ENCODE measurements at regions not wholly inside any gene's neighbourhood (a gene's known extent, or its start where the extent isn't known, plus 50 kb on each side); places are given as distances from the start of the nearest gene placed in this dataset.
A peak's percentile ranks its signal among the peaks of the same experiment; 100 is the strongest.

DNA sequence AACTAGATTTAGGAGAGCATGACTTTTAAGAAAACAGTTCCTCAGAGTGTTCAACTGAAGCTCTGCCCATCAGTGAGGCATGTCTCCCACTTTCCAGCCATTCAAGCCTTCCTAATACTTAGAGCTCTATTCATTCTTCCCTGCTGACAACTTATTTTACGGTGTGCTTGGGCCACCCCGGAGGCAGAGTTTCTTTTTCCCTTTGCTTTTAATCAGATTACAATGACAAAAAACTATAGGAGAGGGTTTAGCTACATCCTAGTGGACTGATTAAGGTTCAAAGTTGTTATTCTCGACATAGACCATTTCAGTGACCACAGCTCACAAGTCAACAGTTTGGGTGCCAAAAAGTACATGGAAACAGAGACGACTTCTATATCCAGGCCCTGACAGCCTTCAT is 167.8 kb upstream of the TRIB2 start:
- CTCF ChIA-PET: interaction anchor here (0.7 kb wide), 1 partner anchor 539 kb away, joined by 4 read pairs; no protein-coding TSS in a partner anchor

DNA sequence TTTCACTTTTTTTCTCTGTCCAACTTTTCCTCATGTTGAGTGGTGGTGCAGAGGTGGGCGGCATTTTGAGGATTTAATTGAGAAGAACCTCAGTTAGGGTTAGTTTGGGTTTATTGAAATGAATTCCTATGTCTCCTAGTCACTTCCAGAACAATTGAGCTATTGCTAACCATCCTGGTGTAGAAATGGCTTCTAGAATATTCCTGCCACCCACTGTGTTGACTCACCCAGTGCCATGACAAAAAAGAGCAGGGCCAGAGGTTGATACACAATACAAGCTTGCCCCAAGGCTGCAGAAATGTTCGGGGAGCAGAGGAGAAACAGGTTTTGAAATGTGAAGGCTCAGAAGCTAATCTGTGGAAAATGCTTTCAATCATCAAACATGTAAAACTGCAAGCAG is 167.1 kb upstream of the TRIB2 start:
- CTCF ChIA-PET: interaction anchor here (0.7 kb wide), 1 partner anchor 540 kb away, joined by 4 read pairs; no protein-coding TSS in a partner anchor
- H3K36me3 ChIP-seq (ENCODE audit: control insufficient read depth, insufficient read depth, low read length): no peaks in the 10 kb centered on the region
- H3K9me3 ChIP-seq (ENCODE audit: control insufficient read depth, insufficient read depth, low read depth, low read length): no peaks in the 10 kb centered on the region
- BruUV-seq (replicated peaks): no TSS peak
- no peaks in the 10 kb centered on the region; the same call in 1 of the 2 replicates for H3K4me1 ChIP-seq (ENCODE audit: control insufficient read depth, insufficient read depth, low read length)
- peak overlapping the region; percentile 3; the same call in 1 of the 2 replicates for H3K27ac ChIP-seq (ENCODE audit: low read length)
- in situ Hi-C loops (cut with HindIII; ENCODE audit: low pct_unique_long_range_greater_than_20kb, low sequenced_read_pairs): no loop called here
- H3K4me3 ChIP-seq (ENCODE audit: low read depth in 2 of 2, low read length in 2 of 2): no peak overlapping the region
- intact Hi-C loops (cut with micrococcal nuclease; ENCODE audit: unreplicated experiment): no loop called here
- TF ChIP-seq POLR2AphosphoS5 (IDR thresholded peaks at IDR 0.05; ENCODE audit: low read depth, low read length) (no peak), TCF7L2 (IDR thresholded peaks at IDR 0.05; ENCODE audit: low read depth, low read length) (no peak), SIN3A (IDR thresholded peaks at IDR 0.05; ENCODE audit: borderline replicate concordance, insufficient read depth, low read depth, low read length) (no peak)
- TF ChIP-seq, protein P1, sequence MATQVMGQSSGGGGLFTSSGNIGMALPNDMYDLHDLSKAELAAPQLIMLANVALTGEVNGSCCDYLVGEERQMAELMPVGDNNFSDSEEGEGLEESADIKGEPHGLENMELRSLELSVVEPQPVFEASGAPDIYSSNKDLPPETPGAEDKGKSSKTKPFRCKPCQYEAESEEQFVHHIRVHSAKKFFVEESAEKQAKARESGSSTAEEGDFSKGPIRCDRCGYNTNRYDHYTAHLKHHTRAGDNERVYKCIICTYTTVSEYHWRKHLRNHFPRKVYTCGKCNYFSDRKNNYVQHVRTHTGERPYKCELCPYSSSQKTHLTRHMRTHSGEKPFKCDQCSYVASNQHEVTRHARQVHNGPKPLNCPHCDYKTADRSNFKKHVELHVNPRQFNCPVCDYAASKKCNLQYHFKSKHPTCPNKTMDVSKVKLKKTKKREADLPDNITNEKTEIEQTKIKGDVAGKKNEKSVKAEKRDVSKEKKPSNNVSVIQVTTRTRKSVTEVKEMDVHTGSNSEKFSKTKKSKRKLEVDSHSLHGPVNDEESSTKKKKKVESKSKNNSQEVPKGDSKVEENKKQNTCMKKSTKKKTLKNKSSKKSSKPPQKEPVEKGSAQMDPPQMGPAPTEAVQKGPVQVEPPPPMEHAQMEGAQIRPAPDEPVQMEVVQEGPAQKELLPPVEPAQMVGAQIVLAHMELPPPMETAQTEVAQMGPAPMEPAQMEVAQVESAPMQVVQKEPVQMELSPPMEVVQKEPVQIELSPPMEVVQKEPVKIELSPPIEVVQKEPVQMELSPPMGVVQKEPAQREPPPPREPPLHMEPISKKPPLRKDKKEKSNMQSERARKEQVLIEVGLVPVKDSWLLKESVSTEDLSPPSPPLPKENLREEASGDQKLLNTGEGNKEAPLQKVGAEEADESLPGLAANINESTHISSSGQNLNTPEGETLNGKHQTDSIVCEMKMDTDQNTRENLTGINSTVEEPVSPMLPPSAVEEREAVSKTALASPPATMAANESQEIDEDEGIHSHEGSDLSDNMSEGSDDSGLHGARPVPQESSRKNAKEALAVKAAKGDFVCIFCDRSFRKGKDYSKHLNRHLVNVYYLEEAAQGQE (IDR thresholded peaks at IDR 0.05; ENCODE audit: insufficient read depth in 1 of 2, low read depth in 2 of 2, low read length in 1 of 2): no peak
- TF ChIP-seq, protein P2, sequence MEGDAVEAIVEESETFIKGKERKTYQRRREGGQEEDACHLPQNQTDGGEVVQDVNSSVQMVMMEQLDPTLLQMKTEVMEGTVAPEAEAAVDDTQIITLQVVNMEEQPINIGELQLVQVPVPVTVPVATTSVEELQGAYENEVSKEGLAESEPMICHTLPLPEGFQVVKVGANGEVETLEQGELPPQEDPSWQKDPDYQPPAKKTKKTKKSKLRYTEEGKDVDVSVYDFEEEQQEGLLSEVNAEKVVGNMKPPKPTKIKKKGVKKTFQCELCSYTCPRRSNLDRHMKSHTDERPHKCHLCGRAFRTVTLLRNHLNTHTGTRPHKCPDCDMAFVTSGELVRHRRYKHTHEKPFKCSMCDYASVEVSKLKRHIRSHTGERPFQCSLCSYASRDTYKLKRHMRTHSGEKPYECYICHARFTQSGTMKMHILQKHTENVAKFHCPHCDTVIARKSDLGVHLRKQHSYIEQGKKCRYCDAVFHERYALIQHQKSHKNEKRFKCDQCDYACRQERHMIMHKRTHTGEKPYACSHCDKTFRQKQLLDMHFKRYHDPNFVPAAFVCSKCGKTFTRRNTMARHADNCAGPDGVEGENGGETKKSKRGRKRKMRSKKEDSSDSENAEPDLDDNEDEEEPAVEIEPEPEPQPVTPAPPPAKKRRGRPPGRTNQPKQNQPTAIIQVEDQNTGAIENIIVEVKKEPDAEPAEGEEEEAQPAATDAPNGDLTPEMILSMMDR (IDR thresholded peaks at IDR 0.05): no peak
- ATAC-seq (no peak), DNase-seq (ENCODE audit: low read depth, low spot score) (no peak)
- H3K27me3 ChIP-seq (ENCODE audit: control insufficient read depth, insufficient read depth, low read length): no peaks in the 10 kb centered on the region
- POLR2A ChIA-PET: no interaction called here

More for the DNA sequence above, 167.8 kb upstream of the TRIB2 start:
- no TSS peak for BruUV-seq (replicated peaks)
- H3K27ac ChIP-seq (ENCODE audit: low read length): peak overlapping the region; percentile 17; the same call in 1 of the 2 replicates
- H3K4me1 ChIP-seq (ENCODE audit: control insufficient read depth, insufficient read depth, low read length): no peaks in the 10 kb centered on the region
- H3K4me3 ChIP-seq (ENCODE audit: low read depth in 2 of 2, low read length in 2 of 2): no peak overlapping the region
- in situ Hi-C loops (cut with HindIII; ENCODE audit: low pct_unique_long_range_greater_than_20kb, low sequenced_read_pairs) (no loop called here), intact Hi-C loops (cut with micrococcal nuclease; ENCODE audit: unreplicated experiment) (no loop called here)
- TF ChIP-seq POLR2AphosphoS5 (IDR thresholded peaks at IDR 0.05; ENCODE audit: low read depth, low read length) (no peak), SIN3A (IDR thresholded peaks at IDR 0.05; ENCODE audit: borderline replicate concordance, insufficient read depth, low read depth, low read length) (no peak), TCF7L2 (IDR thresholded peaks at IDR 0.05; ENCODE audit: low read depth, low read length) (no peak)
- TF ChIP-seq, protein P2 (IDR thresholded peaks at IDR 0.05): no peak
- TF ChIP-seq, protein P1 (IDR thresholded peaks at IDR 0.05; ENCODE audit: insufficient read depth in 1 of 2, low read depth in 2 of 2, low read length in 1 of 2): no peak
- POLR2A ChIA-PET: no interaction called here
- DNase-seq (ENCODE audit: low read depth, low spot score) (no peak), ATAC-seq (no peak)
- H3K36me3 ChIP-seq (ENCODE audit: control insufficient read depth, insufficient read depth, low read length): no peaks in the 10 kb centered on the region
- no peaks in the 10 kb centered on the region for H3K27me3 ChIP-seq (ENCODE audit: control insufficient read depth, insufficient read depth, low read length)
- H3K9me3 ChIP-seq (ENCODE audit: control insufficient read depth, insufficient read depth, low read depth, low read length): no peaks in the 10 kb centered on the region

Data from Panc1 (cell line).